LNCaP clone FGC (cell line): ENCODE measurements at regions not wholly inside any gene's neighbourhood (a gene's known extent, or its start where the extent isn't known, plus 50 kb on each side); places are given as distances from the start of the nearest gene placed in this dataset.

Source experiments
- DNase-seq: peaks from one replicate; pipeline ENCODE4 v3.0.0-alpha.2; 2011; ENCODE audit warnings: low read depth
- H3K4me3 ChIP-seq: 2 replicates; pipeline ENCODE4 v1.5.1; 2011; ENCODE audit warnings: mild to moderate bottlenecking, low read depth, low read length, control low read depth
- TF ChIP-seq, protein P1 (sequence below): IDR thresholded peaks from 2 replicates; pipeline ENCODE4 v1.5.1; 2012; ENCODE audit warnings: mild to moderate bottlenecking; ENCODE audit not compliant: control insufficient read depth, insufficient read depth; ENCODE audit errors: extremely low read depth

DNA sequence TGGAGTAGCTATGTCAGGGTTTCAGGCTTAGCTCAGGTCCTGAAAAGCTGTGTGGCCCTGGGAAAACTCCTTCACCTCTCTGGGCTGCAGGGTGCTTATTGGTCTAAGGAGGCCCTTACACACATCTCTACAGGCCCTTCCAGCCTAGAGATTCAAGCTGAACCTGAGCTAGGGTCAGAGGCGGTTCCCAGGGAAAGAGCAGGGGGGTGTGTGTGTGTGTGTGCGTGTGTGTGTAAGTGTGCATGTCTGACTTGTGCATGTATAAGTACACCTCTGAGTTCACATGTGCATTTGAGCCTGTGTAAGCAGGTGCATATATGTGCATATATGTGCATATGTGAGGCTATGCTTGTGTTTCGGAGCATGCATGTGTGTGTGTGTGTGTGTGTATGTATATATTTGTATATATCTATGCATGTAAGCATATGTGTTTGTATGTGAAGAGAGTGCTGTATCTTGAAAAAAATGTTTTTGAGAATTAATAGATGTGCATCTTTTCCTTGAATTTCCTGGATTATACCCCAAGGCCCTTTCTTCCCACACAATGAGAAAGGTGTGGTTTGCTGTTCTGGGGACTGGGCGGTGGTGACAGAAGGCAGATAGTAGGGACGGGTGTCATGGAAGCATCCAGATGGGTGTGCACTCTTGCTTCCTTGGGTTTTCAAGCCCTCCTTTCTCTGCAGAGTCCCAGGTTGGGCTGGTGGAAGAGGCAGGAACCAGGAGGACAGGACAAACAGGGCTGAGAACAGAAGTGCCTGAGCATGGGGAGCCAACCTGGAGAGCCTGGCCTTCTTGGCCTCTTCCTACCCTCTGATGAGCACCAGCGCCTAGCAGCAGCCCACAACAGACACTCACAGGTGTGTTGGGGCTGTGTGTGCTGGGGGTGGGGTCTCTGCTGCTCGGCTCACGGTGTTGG, 150.3 kb upstream of the TSHZ3 start:
- TF ChIP-seq, protein P1, sequence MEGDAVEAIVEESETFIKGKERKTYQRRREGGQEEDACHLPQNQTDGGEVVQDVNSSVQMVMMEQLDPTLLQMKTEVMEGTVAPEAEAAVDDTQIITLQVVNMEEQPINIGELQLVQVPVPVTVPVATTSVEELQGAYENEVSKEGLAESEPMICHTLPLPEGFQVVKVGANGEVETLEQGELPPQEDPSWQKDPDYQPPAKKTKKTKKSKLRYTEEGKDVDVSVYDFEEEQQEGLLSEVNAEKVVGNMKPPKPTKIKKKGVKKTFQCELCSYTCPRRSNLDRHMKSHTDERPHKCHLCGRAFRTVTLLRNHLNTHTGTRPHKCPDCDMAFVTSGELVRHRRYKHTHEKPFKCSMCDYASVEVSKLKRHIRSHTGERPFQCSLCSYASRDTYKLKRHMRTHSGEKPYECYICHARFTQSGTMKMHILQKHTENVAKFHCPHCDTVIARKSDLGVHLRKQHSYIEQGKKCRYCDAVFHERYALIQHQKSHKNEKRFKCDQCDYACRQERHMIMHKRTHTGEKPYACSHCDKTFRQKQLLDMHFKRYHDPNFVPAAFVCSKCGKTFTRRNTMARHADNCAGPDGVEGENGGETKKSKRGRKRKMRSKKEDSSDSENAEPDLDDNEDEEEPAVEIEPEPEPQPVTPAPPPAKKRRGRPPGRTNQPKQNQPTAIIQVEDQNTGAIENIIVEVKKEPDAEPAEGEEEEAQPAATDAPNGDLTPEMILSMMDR, result no peak
- H3K4me3 ChIP-seq, result no peak overlapping the region
- no peak for DNase-seq

GRCh38 chr19:31500197-31500830, 151.1 kb upstream of the TSHZ3 start:
- H3K4me3 ChIP-seq, result no peak overlapping the region
- TF ChIP-seq, protein P1, result no peak
- DNase-seq, result no peak

- DNase-seq, result no peak
- TF ChIP-seq, protein P1, result no peak
Measured at GRCh38 chr19:31500946-31501345, 151.7 kb upstream of the TSHZ3 start.

GRCh38 chr19:31501427-31502195, 152.4 kb upstream of the TSHZ3 start:
- no peak for DNase-seq
- TF ChIP-seq, protein P1, result no peak
- no peak overlapping the region for H3K4me3 ChIP-seq

More at GRCh38 chr19:31500946-31501345, 151.7 kb upstream of the TSHZ3 start:
- H3K4me3 ChIP-seq, result no peak overlapping the region

DNA sequence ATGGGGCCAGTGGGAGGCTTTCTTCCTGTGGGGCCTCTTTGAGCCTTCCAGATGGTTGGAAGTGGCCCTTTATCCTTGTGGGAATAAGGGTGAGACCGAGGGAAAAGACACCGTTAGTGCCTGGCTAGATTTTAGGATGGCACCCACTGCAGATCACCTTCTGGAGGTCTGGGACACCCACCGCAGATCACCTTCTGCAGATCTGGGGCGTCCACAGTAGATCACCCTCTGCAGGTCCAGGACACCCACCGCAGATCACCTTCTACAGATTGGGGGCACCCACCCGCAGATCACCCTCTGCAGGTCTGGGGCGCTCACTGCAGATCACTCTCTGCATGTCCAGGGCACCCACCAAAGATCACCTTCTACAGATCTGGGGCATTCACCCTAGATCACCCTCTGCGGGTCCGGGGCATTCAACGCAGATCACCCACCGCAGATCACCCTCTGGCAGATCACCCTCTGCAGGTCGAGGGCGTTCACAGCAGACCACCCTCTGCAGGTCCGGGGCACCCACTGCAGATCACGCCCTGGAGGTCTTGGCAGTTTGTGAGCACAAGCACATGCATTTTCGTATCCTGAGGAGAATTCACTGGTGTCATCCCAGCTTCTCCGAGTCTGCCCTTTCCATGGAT, 153.4 kb upstream of the TSHZ3 start:
- TF ChIP-seq, protein P1, result no peak
- DNase-seq, result no peak
- no peak overlapping the region for H3K4me3 ChIP-seq

DNA sequence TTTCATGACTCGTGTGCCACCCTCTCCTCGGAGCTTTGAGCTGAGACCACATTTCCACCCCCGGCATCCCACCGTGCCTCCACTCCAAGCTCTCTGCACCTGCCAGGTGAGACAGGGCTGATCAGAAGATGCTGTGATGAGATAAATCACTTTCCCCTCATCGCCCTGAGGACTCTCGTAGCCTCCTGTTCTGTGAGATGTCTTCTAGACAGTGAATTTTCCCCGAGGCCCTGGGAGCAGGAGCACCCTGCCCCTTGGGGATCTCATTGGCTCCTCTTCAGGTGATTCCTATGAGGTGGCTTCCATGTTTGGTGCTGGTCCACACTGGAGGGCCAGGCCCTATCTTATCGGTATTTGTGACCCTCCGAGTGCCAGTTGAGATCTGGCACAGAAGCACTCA, 154.0 kb upstream of the TSHZ3 start:
- no peak for DNase-seq
- H3K4me3 ChIP-seq, result no peak overlapping the region
- TF ChIP-seq, protein P1, result no peak
